Liver (tissue), 3 donors: ENCODE measurements at regions not wholly inside any gene's neighbourhood (a gene's known extent, or its start where the extent isn't known, plus 50 kb on each side); places are given as distances from the start of the nearest gene placed in this dataset.

ENCODE experiments used
- EGR1 ChIP-seq, 2 donors: IDR thresholded peaks; 2 replicates each; pipeline ENCODE4 v1.6.1; 2016 to 2018; ENCODE audit warnings: antibody characterized with exemption in 2 of 2, low read depth in 2 of 2
- HNF4G ChIP-seq: IDR thresholded peaks from 2 replicates; pipeline ENCODE4 v1.6.1; 2016; ENCODE audit warnings: antibody characterized with exemption
- JUND ChIP-seq, 2 donors: IDR thresholded peaks; 2 replicates each; pipeline ENCODE4 v1.6.1; 2016; ENCODE audit warnings: antibody characterized with exemption in 2 of 2
- TF ChIP-seq, protein P1 (sequence below): fragments of 150-350 bp; IDR thresholded peaks from 2 replicates; pipeline ENCODE4 v1.5.1; 2017; ENCODE audit warnings: improper control_type of control experiment, low read depth, low read length; ENCODE audit not compliant: missing input control
- TF ChIP-seq, protein P2 (sequence below): IDR thresholded peaks from 2 replicates; pipeline ENCODE4 v1.6.1; 2016; ENCODE audit warnings: antibody characterized with exemption
- TF ChIP-seq, protein P3 (sequence below): IDR thresholded peaks from 2 replicates; pipeline ENCODE4 v1.6.1; 2016; ENCODE audit warnings: antibody characterized with exemption, mild to moderate bottlenecking
- donor health status: healthy.
- donor health status: healthy.

DNA sequence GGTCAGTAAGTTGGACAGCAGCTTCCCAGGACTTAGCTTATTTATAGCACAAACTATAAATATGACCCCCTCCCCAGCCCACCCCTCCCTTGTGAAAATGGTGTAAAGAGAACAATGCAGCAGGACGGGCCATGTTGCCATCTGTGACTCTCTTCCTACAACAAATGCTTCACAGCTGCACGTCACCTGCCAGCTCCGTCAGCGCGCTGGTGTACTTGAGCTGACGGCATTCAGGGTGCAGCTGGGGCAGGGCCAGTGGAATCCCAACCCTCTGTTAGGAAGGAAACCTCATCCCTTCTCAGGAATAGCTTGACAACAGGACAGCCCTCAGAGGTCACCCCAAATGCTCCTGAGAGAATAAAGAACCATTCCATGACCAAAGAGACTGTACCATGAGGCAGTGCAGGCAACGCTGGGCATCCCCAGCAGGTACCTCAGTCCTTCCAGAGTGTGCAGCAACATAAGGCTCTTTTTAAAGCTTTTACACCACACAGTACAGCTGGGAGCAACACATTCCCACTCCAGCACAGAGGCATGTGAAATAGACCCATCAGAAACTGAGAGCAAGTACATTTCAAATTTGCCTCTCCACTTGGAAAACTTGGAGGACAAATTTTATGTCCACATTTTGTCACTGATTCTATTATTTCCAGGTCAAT, 85.0 kb downstream of the ATP1A1 start:
- TF ChIP-seq JUND (IDR thresholded peaks at IDR 0.05): no peak
- TF ChIP-seq, protein P1, sequence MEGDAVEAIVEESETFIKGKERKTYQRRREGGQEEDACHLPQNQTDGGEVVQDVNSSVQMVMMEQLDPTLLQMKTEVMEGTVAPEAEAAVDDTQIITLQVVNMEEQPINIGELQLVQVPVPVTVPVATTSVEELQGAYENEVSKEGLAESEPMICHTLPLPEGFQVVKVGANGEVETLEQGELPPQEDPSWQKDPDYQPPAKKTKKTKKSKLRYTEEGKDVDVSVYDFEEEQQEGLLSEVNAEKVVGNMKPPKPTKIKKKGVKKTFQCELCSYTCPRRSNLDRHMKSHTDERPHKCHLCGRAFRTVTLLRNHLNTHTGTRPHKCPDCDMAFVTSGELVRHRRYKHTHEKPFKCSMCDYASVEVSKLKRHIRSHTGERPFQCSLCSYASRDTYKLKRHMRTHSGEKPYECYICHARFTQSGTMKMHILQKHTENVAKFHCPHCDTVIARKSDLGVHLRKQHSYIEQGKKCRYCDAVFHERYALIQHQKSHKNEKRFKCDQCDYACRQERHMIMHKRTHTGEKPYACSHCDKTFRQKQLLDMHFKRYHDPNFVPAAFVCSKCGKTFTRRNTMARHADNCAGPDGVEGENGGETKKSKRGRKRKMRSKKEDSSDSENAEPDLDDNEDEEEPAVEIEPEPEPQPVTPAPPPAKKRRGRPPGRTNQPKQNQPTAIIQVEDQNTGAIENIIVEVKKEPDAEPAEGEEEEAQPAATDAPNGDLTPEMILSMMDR: no peak
- no peak for TF ChIP-seq EGR1 (IDR thresholded peaks at IDR 0.05; ENCODE audit: low read depth in 2 of 2)
- TF ChIP-seq, protein P2, sequence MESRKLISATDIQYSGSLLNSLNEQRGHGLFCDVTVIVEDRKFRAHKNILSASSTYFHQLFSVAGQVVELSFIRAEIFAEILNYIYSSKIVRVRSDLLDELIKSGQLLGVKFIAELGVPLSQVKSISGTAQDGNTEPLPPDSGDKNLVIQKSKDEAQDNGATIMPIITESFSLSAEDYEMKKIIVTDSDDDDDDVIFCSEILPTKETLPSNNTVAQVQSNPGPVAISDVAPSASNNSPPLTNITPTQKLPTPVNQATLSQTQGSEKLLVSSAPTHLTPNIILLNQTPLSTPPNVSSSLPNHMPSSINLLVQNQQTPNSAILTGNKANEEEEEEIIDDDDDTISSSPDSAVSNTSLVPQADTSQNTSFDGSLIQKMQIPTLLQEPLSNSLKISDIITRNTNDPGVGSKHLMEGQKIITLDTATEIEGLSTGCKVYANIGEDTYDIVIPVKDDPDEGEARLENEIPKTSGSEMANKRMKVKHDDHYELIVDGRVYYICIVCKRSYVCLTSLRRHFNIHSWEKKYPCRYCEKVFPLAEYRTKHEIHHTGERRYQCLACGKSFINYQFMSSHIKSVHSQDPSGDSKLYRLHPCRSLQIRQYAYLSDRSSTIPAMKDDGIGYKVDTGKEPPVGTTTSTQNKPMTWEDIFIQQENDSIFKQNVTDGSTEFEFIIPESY: no peak
- TF ChIP-seq, protein P3, sequence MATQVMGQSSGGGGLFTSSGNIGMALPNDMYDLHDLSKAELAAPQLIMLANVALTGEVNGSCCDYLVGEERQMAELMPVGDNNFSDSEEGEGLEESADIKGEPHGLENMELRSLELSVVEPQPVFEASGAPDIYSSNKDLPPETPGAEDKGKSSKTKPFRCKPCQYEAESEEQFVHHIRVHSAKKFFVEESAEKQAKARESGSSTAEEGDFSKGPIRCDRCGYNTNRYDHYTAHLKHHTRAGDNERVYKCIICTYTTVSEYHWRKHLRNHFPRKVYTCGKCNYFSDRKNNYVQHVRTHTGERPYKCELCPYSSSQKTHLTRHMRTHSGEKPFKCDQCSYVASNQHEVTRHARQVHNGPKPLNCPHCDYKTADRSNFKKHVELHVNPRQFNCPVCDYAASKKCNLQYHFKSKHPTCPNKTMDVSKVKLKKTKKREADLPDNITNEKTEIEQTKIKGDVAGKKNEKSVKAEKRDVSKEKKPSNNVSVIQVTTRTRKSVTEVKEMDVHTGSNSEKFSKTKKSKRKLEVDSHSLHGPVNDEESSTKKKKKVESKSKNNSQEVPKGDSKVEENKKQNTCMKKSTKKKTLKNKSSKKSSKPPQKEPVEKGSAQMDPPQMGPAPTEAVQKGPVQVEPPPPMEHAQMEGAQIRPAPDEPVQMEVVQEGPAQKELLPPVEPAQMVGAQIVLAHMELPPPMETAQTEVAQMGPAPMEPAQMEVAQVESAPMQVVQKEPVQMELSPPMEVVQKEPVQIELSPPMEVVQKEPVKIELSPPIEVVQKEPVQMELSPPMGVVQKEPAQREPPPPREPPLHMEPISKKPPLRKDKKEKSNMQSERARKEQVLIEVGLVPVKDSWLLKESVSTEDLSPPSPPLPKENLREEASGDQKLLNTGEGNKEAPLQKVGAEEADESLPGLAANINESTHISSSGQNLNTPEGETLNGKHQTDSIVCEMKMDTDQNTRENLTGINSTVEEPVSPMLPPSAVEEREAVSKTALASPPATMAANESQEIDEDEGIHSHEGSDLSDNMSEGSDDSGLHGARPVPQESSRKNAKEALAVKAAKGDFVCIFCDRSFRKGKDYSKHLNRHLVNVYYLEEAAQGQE: no peak
- TF ChIP-seq HNF4G: no peak
